ENCODE measurements at regions not wholly inside any gene's neighbourhood (a gene's known extent, or its start where the extent isn't known, plus 50 kb on each side); places are given as distances from the start of the nearest gene placed in this dataset.

- Histone ChIP-seq H3K4me3 (ENCODE audit: low read depth in 2 of 2, low read length in 1 of 2) (peak overlapping the region in 1 of 2 experiments; percentile 56; a peak in 1 of 4 replicates), H2AFZ (ENCODE audit: low read depth) (no peak overlapping the region), H3K9ac (peak overlapping the region; percentile 68; the same call in 1 of the 2 replicates), H3K9me3 (no peaks in the 10 kb centered on the region), H3K9me2 (no peaks in the 10 kb centered on the region), H3K27ac (ENCODE audit: low read depth in 2 of 2, low read length in 1 of 2) (peak overlapping the region; percentile 34 to 98; a peak in 3 of 4 replicates), H3K27me3 (ENCODE audit: insufficient read depth) (no peaks in the 10 kb centered on the region), H4K20me1 (ENCODE audit: insufficient read depth) (no peaks in the 10 kb centered on the region), H3K4me2 (peak overlapping the region; percentile 71; the same call in 1 of the 2 replicates), H3F3A (replicated peaks; ENCODE audit: insufficient read depth) (peaks cover 35% of the 10 kb centered on the region), H3K4me1 (ENCODE audit: control insufficient read depth in 1 of 2, insufficient read depth in 2 of 2, low read depth in 1 of 2, low read length in 1 of 2) (peaks cover 23 to 34% of the 10 kb centered on the region in 2 experiments), H3K36me3 (replicated peaks in 1 of 2; ENCODE audit: control insufficient read depth in 1 of 2, insufficient read depth in 2 of 2, low read length in 1 of 2) (no peaks in the 10 kb centered on the region), H3K79me2 (ENCODE audit: insufficient read depth) (no peaks in the 10 kb centered on the region)
- no peak for TF ChIP-seq CTCF (IDR thresholded peaks at IDR 0.05)
- TF ChIP-seq FOSL2 (IDR thresholded peaks at IDR 0.05; ENCODE audit: borderline replicate concordance, low read depth) = peak; percentile 72
- peak; percentile 33; the same call in 1 of the 2 replicates for TF ChIP-seq JUND (IDR thresholded peaks at IDR 0.05)
- TF ChIP-seq PBX3 (IDR thresholded peaks at IDR 0.05) = peak; percentile 11
- TF ChIP-seq ELF1 (IDR thresholded peaks at IDR 0.05) = no peak
- WGBS (ENCODE audit: low lambda C conversion rate) = 49% methylated on average over 11 of the region's 12 CpGs
- CTCF ChIA-PET = interaction anchor here (0.5 to 2.4 kb wide), 4 partner anchors 10 to 311 kb away, joined by 3 to 11 read pairs (median 6); no protein-coding TSS in a partner anchor
- POLR2A ChIA-PET = no interaction called here
- DNase-seq = no peak
Measured at GRCh38 chr6:157761331-157761921, 61.6 kb upstream of the SNX9 start.

- CTCF ChIA-PET = interaction anchor here (0.6 to 2.4 kb wide), 3 partner anchors 9 to 322 kb away, joined by 3 to 11 read pairs (median 7); no protein-coding TSS in a partner anchor
- peak overlapping the region in 1 of 2 experiments; percentile 98; a peak in 2 of 4 replicates for H3K27ac ChIP-seq (ENCODE audit: low read depth in 2 of 2, low read length in 1 of 2)
- H3K27me3 ChIP-seq (ENCODE audit: insufficient read depth) = no peaks in the 10 kb centered on the region
- no peaks in the 10 kb centered on the region for H3K9me2 ChIP-seq
- H2AFZ ChIP-seq (ENCODE audit: low read depth) = no peak overlapping the region
- no peaks in the 10 kb centered on the region for H3K36me3 ChIP-seq (replicated peaks in 1 of 2; ENCODE audit: control insufficient read depth in 1 of 2, insufficient read depth in 2 of 2, low read length in 1 of 2)
- POLR2A ChIA-PET = no interaction called here
- H3F3A ChIP-seq (replicated peaks; ENCODE audit: insufficient read depth) = peaks cover 32% of the 10 kb centered on the region
- no peak for DNase-seq
- H3K9me3 ChIP-seq = no peaks in the 10 kb centered on the region
- H4K20me1 ChIP-seq (ENCODE audit: insufficient read depth) = no peaks in the 10 kb centered on the region
- H3K79me2 ChIP-seq (ENCODE audit: insufficient read depth) = no peaks in the 10 kb centered on the region
- no peak overlapping the region for H3K4me3 ChIP-seq (ENCODE audit: low read depth in 2 of 2, low read length in 1 of 2)
- 91% methylated on average over 11 of the region's 13 CpGs for WGBS (ENCODE audit: low lambda C conversion rate)
- peaks cover 21 to 32% of the 10 kb centered on the region in 2 experiments for H3K4me1 ChIP-seq (ENCODE audit: control insufficient read depth in 1 of 2, insufficient read depth in 2 of 2, low read depth in 1 of 2, low read length in 1 of 2)
- peak overlapping the region; percentile 71; the same call in 1 of the 2 replicates for H3K4me2 ChIP-seq
- no peak overlapping the region for H3K9ac ChIP-seq
- TF ChIP-seq USF1 (IDR thresholded peaks at IDR 0.05; ENCODE audit: borderline replicate concordance, low read depth) = no peak
- TF ChIP-seq PBX3 (IDR thresholded peaks at IDR 0.05) = no peak
- TF ChIP-seq POLR2AphosphoS5 (IDR thresholded peaks at IDR 0.05; ENCODE audit: low read depth, low read length) = no peak
- TF ChIP-seq NFIC (IDR thresholded peaks at IDR 0.05; ENCODE audit: borderline replicate concordance) = no peak
- TF ChIP-seq MAX (IDR thresholded peaks at IDR 0.05; ENCODE audit: low read depth) = no peak
- TF ChIP-seq RCOR1 (IDR thresholded peaks at IDR 0.05; ENCODE audit: low read length) = no peak
- no peak for TF ChIP-seq TCF12 (IDR thresholded peaks at IDR 0.05)
- no peak for TF ChIP-seq TEAD4 (IDR thresholded peaks at IDR 0.05; ENCODE audit: borderline replicate concordance, insufficient read depth)
- no peak for TF ChIP-seq NRF1 (IDR thresholded peaks at IDR 0.05; ENCODE audit: low read depth, low read length)
- TF ChIP-seq CTCF (IDR thresholded peaks at IDR 0.05) = no peak
- TF ChIP-seq EP300 (IDR thresholded peaks at IDR 0.05; ENCODE audit: borderline replicate concordance in 1 of 2, low read depth in 1 of 2, low read length in 1 of 2) = no peak
- TF ChIP-seq RFX5 (IDR thresholded peaks at IDR 0.05; ENCODE audit: low read length) = no peak
- no peak for TF ChIP-seq MEF2A (IDR thresholded peaks at IDR 0.05; ENCODE audit: borderline replicate concordance, low read depth)
- TF ChIP-seq ELF1 (IDR thresholded peaks at IDR 0.05) = no peak
- no peak for TF ChIP-seq FOXJ3 (CRISPR knock-in tag; IDR thresholded peaks at IDR 0.05)
Measured at GRCh38 chr6:157761926-157762325, 61.1 kb upstream of the SNX9 start.

Measured in SK-N-SH (cell line).